HG02943 (cell line): ENCODE measurements at regions not wholly inside any gene's neighbourhood (a gene's known extent, or its start where the extent isn't known, plus 50 kb on each side); places are given as distances from the start of the nearest gene placed in this dataset.
"Not testable (repeated sequence)": the region's sequence is repeated elsewhere in the genome, so short reads cannot be mapped to it uniquely, and the experiment has no call there.

Experiments
- ATAC-seq: cut with Tn5 transposase; IDR thresholded peaks from one replicate; pipeline ENCODE4 v1.9.1; 2021; ENCODE audit warnings: mild to moderate bottlenecking, low read depth, moderate library complexity; ENCODE audit not compliant: unreplicated experiment

- ATAC-seq, result no peak
These were observed 88.9 kb upstream of the NT5E start for GRCh38 chr6:85360794-85361642.

- ATAC-seq, result no peak
These were observed 92.2 kb upstream of the NT5E start for GRCh38 chr6:85357651-85358050.

- ATAC-seq, result not testable (repeated sequence)
These were observed 93.1 kb upstream of the NT5E start for GRCh38 chr6:85356743-85357142.

GRCh38 chr6:85355816-85356215 is 94.1 kb upstream of the NT5E start:
- ATAC-seq, result no peak

- ATAC-seq, result peak; percentile 75
These were observed 94.9 kb upstream of the NT5E start for GRCh38 chr6:85354761-85355618.

- no peak for ATAC-seq
These were observed 96.9 kb upstream of the NT5E start for GRCh38 chr6:85353012-85353411.

GRCh38 chr6:85348643-85349042 is 101.2 kb upstream of the NT5E start:
- no peak for ATAC-seq

- ATAC-seq, result no peak
These were observed 102.1 kb upstream of the NT5E start for GRCh38 chr6:85347812-85348211.

GRCh38 chr6:85346196-85346595 is 103.7 kb upstream of the NT5E start:
- no peak for ATAC-seq

- no peak for ATAC-seq
These were observed 104.9 kb upstream of the NT5E start for GRCh38 chr6:85344996-85345395.

- no peak for ATAC-seq
These were observed 106.5 kb upstream of the NT5E start for GRCh38 chr6:85343428-85343827.

GRCh38 chr6:85329196-85329595 is 120.7 kb upstream of the NT5E start:
- ATAC-seq, result no peak

- not testable (repeated sequence) for ATAC-seq
These were observed 124.1 kb upstream of the NT5E start for GRCh38 chr6:85325811-85326210.

GRCh38 chr6:85323435-85324040 is 126.3 kb upstream of the NT5E start:
- peak; percentile 80 for ATAC-seq

- ATAC-seq, result no peak
These were observed 127.3 kb upstream of the NT5E start for GRCh38 chr6:85322446-85323105.

- ATAC-seq, result no peak
These were observed 128.0 kb upstream of the NT5E start for GRCh38 chr6:85321906-85322305.

- ATAC-seq, result no peak
These were observed 135.3 kb upstream of the NT5E start for GRCh38 chr6:85314586-85314985.

- ATAC-seq, result no peak
These were observed 149.3 kb upstream of the NT5E start for GRCh38 chr6:85300581-85300980.

- no peak for ATAC-seq
These were observed 151.3 kb upstream of the NT5E start for GRCh38 chr6:85298553-85298952.

GRCh38 chr6:85291326-85291725 is 158.6 kb upstream of the NT5E start:
- ATAC-seq, result no peak

GRCh38 chr6:85287654-85288053 is 162.2 kb upstream of the NT5E start:
- no peak for ATAC-seq
